NT2/D1 (cell line): ENCODE measurements at regions not wholly inside any gene's neighbourhood (a gene's known extent, or its start where the extent isn't known, plus 50 kb on each side); places are given as distances from the start of the nearest gene placed in this dataset.

Source experiments
- YY1 ChIP-seq: IDR thresholded peaks from 2 replicates; pipeline ENCODE4 v1.6.1; 2011; ENCODE audit not compliant: insufficient read length, insufficient read depth
- ZNF274 ChIP-seq: IDR thresholded peaks from 2 replicates; pipeline ENCODE4 v1.6.1; 2011; ENCODE audit warnings: mild to moderate bottlenecking, low read depth, low read length

- TF ChIP-seq YY1 (no peak), ZNF274 (no peak)
These were observed 597.2 kb downstream of the EDEM1 start for GRCh38 chr3:5784690-5785089.
